ENCODE measurements at regions not wholly inside any gene's neighbourhood (a gene's known extent, or its start where the extent isn't known, plus 50 kb on each side); places are given as distances from the start of the nearest gene placed in this dataset.
"Not testable (repeated sequence)": the region's sequence is repeated elsewhere in the genome, so short reads cannot be mapped to it uniquely, and the experiment has no call there.

DNA sequence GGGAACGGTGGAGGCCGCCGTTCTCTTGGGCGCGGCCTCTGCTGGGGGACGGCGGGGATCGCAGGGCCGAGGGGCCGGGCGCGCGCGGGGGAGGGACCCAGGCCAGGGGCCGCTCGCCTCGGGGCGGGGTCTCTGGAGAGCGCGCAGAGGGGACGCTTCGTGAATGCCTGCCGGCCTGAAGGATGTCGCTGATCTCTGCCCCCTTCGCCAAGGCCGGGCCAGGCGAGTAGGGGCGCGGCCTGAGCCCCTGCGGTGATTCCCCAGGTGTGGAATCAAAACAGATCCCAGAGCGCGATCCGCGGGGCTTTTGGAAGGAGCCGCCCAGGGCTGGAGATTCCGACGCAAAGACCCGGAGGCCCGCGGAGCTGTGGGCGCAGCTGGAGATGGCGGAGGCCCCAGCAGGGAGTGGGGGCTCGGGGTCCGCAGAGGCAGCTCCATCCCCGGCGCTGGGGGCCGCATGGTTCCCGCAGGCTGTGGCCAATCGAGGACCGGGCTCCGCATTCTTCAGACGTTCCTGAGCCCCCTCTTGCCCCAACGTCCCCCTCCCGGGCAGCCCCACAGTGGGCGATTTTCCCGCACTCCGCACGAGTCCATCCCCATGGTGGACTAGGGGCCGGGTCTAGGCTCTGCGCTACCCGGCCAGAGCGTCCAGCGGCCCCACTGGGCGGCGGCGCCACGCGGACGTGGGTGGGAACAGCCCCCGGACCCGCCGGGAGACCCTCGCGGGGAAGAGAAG, 166.0 kb downstream of the ACTR3B start:
- no peak overlapping the region for H3K9ac ChIP-seq (ENCODE audit: low read length)
- no peak overlapping the region for H3K4me3 ChIP-seq (ENCODE audit: insufficient read depth, low read depth, low read length)
- H3K27me3 ChIP-seq (ENCODE audit: insufficient read depth, low read length): no peaks in the 10 kb centered on the region
- DNase-seq (ENCODE audit: low read depth) (no peak), FAIRE-seq (no peak)
- H4K20me1 ChIP-seq (ENCODE audit: insufficient read depth, low read length): no peaks in the 10 kb centered on the region
- peaks cover 30% of the 10 kb centered on the region for H3K27me3 Mint-ChIP-seq (ENCODE audit: low read depth, unreplicated experiment)
- H3K36me3 Mint-ChIP-seq (ENCODE audit: low read depth, unreplicated experiment): no peaks in the 10 kb centered on the region
- peak overlapping the region; percentile 64 for H3K4me2 ChIP-seq (ENCODE audit: low read length)
- H3K79me2 ChIP-seq (ENCODE audit: insufficient read depth, low read length): no peaks in the 10 kb centered on the region
- H3K36me3 ChIP-seq (ENCODE audit: insufficient read depth, low read length): no peaks in the 10 kb centered on the region
- no peaks in the 10 kb centered on the region for H3K9me3 ChIP-seq (ENCODE audit: insufficient read depth, low read depth, low read length)
- no peak overlapping the region for H3K27ac ChIP-seq (ENCODE audit: low read depth, low read length)
- H3K4me3 Mint-ChIP-seq (ENCODE audit: unreplicated experiment): peak overlapping the region; percentile 70
- TF ChIP-seq, protein P1, sequence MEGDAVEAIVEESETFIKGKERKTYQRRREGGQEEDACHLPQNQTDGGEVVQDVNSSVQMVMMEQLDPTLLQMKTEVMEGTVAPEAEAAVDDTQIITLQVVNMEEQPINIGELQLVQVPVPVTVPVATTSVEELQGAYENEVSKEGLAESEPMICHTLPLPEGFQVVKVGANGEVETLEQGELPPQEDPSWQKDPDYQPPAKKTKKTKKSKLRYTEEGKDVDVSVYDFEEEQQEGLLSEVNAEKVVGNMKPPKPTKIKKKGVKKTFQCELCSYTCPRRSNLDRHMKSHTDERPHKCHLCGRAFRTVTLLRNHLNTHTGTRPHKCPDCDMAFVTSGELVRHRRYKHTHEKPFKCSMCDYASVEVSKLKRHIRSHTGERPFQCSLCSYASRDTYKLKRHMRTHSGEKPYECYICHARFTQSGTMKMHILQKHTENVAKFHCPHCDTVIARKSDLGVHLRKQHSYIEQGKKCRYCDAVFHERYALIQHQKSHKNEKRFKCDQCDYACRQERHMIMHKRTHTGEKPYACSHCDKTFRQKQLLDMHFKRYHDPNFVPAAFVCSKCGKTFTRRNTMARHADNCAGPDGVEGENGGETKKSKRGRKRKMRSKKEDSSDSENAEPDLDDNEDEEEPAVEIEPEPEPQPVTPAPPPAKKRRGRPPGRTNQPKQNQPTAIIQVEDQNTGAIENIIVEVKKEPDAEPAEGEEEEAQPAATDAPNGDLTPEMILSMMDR (IDR thresholded peaks at IDR 0.05; ENCODE audit: insufficient read depth, low read depth, low read length): no peak
- peak; percentile 49 for TF ChIP-seq EZH2 (IDR thresholded peaks at IDR 0.05; ENCODE audit: insufficient read depth, low read length)
- H3K4me1 Mint-ChIP-seq (ENCODE audit: low read depth, unreplicated experiment): no peaks in the 10 kb centered on the region
- no peak overlapping the region for H3K27ac Mint-ChIP-seq (ENCODE audit: unreplicated experiment)
- no peaks in the 10 kb centered on the region for H3K4me1 ChIP-seq (ENCODE audit: insufficient read depth, low read length)
- H2AFZ ChIP-seq (ENCODE audit: low read depth, low read length): peak overlapping the region; percentile 47
- H3K9me3 Mint-ChIP-seq (ENCODE audit: unreplicated experiment): peaks cover 3% of the 10 kb centered on the region

DNA sequence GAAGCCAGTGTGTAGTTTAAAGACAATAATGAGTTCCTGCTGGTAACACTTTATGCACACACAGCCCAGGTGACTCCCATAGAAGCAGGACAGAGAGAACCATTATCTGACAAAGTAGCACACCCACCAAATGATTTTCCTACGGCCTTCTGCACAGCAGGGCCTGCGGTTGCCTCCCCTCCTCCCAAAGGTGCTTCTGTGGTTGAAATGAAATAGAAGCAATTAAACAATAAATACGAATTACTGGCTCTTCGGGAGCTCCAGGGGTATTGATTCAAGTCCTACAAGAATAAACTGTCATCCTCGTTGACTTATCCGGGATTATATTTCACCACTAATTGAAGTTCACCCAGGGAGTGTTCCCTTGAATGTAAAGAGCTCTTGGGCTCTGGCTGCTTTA, 172.1 kb downstream of the ACTR3B start:
- Mint-ChIP-seq H3K27ac (ENCODE audit: unreplicated experiment) (no peak overlapping the region), H3K4me3 (ENCODE audit: unreplicated experiment) (no peak overlapping the region), H3K27me3 (ENCODE audit: low read depth, unreplicated experiment) (peaks cover 6% of the 10 kb centered on the region), H3K9me3 (ENCODE audit: unreplicated experiment) (peaks cover 4% of the 10 kb centered on the region), H3K36me3 (ENCODE audit: low read depth, unreplicated experiment) (no peaks in the 10 kb centered on the region), H3K4me1 (ENCODE audit: low read depth, unreplicated experiment) (no peaks in the 10 kb centered on the region)
- Histone ChIP-seq H3K27ac (ENCODE audit: low read depth, low read length) (no peak overlapping the region), H3K4me2 (ENCODE audit: low read length) (no peak overlapping the region), H3K9me3 (ENCODE audit: insufficient read depth, low read depth, low read length) (no peaks in the 10 kb centered on the region), H3K4me3 (ENCODE audit: insufficient read depth, low read depth, low read length) (no peak overlapping the region), H3K9ac (ENCODE audit: low read length) (no peak overlapping the region), H4K20me1 (ENCODE audit: insufficient read depth, low read length) (no peaks in the 10 kb centered on the region), H3K36me3 (ENCODE audit: insufficient read depth, low read length) (no peaks in the 10 kb centered on the region), H3K4me1 (ENCODE audit: insufficient read depth, low read length) (no peaks in the 10 kb centered on the region), H3K79me2 (ENCODE audit: insufficient read depth, low read length) (no peaks in the 10 kb centered on the region), H3K27me3 (ENCODE audit: insufficient read depth, low read length) (no peaks in the 10 kb centered on the region), H2AFZ (ENCODE audit: low read depth, low read length) (no peak overlapping the region)
- no peak for FAIRE-seq
- no peak for DNase-seq (ENCODE audit: low read depth)
- TF ChIP-seq EZH2 (IDR thresholded peaks at IDR 0.05; ENCODE audit: insufficient read depth, low read length): no peak
- TF ChIP-seq, protein P1 (IDR thresholded peaks at IDR 0.05; ENCODE audit: insufficient read depth, low read depth, low read length): no peak

DNA sequence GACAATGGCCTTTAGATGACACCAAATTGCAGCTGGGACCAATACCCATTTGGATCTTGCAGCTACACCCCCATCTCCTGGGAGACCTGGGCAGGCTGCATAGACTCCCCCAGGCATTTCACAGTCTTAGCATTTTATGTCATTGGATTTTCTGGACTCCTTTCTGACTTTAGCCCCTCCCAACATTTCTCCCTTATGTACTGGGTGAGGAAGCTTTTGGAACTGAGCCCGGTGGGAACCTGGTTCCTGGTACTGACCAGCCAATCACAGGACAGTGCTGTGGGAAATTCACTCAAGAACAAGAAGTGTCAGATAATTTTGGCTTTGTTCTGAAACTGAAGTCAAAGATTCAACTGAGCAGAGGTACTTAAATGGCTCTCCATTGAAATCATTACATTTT, 177.7 kb downstream of the ACTR3B start:
- Histone ChIP-seq H3K27ac (ENCODE audit: low read depth, low read length) (no peak overlapping the region), H3K4me1 (ENCODE audit: insufficient read depth, low read length) (no peaks in the 10 kb centered on the region), H3K27me3 (ENCODE audit: insufficient read depth, low read length) (no peaks in the 10 kb centered on the region), H3K4me2 (ENCODE audit: low read length) (no peak overlapping the region), H3K36me3 (ENCODE audit: insufficient read depth, low read length) (no peaks in the 10 kb centered on the region), H4K20me1 (ENCODE audit: insufficient read depth, low read length) (no peaks in the 10 kb centered on the region), H3K9me3 (ENCODE audit: insufficient read depth, low read depth, low read length) (no peaks in the 10 kb centered on the region), H3K4me3 (ENCODE audit: insufficient read depth, low read depth, low read length) (no peak overlapping the region), H3K9ac (ENCODE audit: low read length) (no peak overlapping the region), H2AFZ (ENCODE audit: low read depth, low read length) (no peak overlapping the region), H3K79me2 (ENCODE audit: insufficient read depth, low read length) (no peaks in the 10 kb centered on the region)
- Mint-ChIP-seq H3K4me3 (ENCODE audit: unreplicated experiment) (no peak overlapping the region), H3K27ac (ENCODE audit: unreplicated experiment) (no peak overlapping the region), H3K36me3 (ENCODE audit: low read depth, unreplicated experiment) (no peaks in the 10 kb centered on the region), H3K27me3 (ENCODE audit: low read depth, unreplicated experiment) (peaks cover 27% of the 10 kb centered on the region), H3K9me3 (ENCODE audit: unreplicated experiment) (peaks cover 3% of the 10 kb centered on the region), H3K4me1 (ENCODE audit: low read depth, unreplicated experiment) (no peaks in the 10 kb centered on the region)
- FAIRE-seq (no peak), DNase-seq (ENCODE audit: low read depth) (no peak)
- TF ChIP-seq EZH2 (IDR thresholded peaks at IDR 0.05; ENCODE audit: insufficient read depth, low read length): no peak
- TF ChIP-seq, protein P1 (IDR thresholded peaks at IDR 0.05; ENCODE audit: insufficient read depth, low read depth, low read length): no peak

GRCh38 chr7:152946616-152947015, 187.1 kb downstream of the ACTR3B start:
- not testable (repeated sequence) for H3K9me3 Mint-ChIP-seq (ENCODE audit: unreplicated experiment); H4K20me1 ChIP-seq (ENCODE audit: insufficient read depth, low read length); H3K27me3 Mint-ChIP-seq (ENCODE audit: low read depth, unreplicated experiment); H3K4me3 Mint-ChIP-seq (ENCODE audit: unreplicated experiment); H3K27ac ChIP-seq (ENCODE audit: low read depth, low read length); DNase-seq (ENCODE audit: low read depth); H3K4me1 ChIP-seq (ENCODE audit: insufficient read depth, low read length); H3K4me2 ChIP-seq (ENCODE audit: low read length); H3K36me3 ChIP-seq (ENCODE audit: insufficient read depth, low read length); H3K9ac ChIP-seq (ENCODE audit: low read length); H3K36me3 Mint-ChIP-seq (ENCODE audit: low read depth, unreplicated experiment); H3K4me3 ChIP-seq (ENCODE audit: insufficient read depth, low read depth, low read length); H3K27ac Mint-ChIP-seq (ENCODE audit: unreplicated experiment); FAIRE-seq; H3K79me2 ChIP-seq (ENCODE audit: insufficient read depth, low read length); H3K9me3 ChIP-seq (ENCODE audit: insufficient read depth, low read depth, low read length); H3K27me3 ChIP-seq (ENCODE audit: insufficient read depth, low read length); H3K4me1 Mint-ChIP-seq (ENCODE audit: low read depth, unreplicated experiment); H2AFZ ChIP-seq (ENCODE audit: low read depth, low read length)
